OCI-LY1 (cell line): ENCODE measurements at regions not wholly inside any gene's neighbourhood (a gene's known extent, or its start where the extent isn't known, plus 50 kb on each side); places are given as distances from the start of the nearest gene placed in this dataset.

Experiments used
- CTCF ChIP-seq: fragments of 200-600 bp; sonication (generic), shearing (Covaris generic); IDR thresholded peaks from 2 replicates; pipeline ENCODE4 v1.5.1; 2017; ENCODE audit warnings: mild to moderate bottlenecking, antibody characterized with exemption, low read length, moderate library complexity, mixed read lengths
- EZH2 ChIP-seq: fragments of 200-600 bp; sonication (generic), shearing (Covaris generic); IDR thresholded peaks from 2 replicates; pipeline ENCODE4 v1.8.0; 2017; ENCODE audit warnings: borderline replicate concordance, mixed run types, mild to moderate bottlenecking, antibody characterized with exemption, low read length, moderate library complexity, mixed read lengths

- TF ChIP-seq CTCF (no peak), EZH2 (no peak)
Observed at GRCh38 chr2:190820416-190820815, 60.2 kb upstream of the GLS start.
